IMR-90 (cell line): ENCODE measurements at regions not wholly inside any gene's neighbourhood (a gene's known extent, or its start where the extent isn't known, plus 50 kb on each side); places are given as distances from the start of the nearest gene placed in this dataset.

Experiments
- CTCF ChIP-seq: conservative IDR thresholded peaks from 2 replicates; pipeline ENCODE4 v1.5.1; 2012; ENCODE audit warnings: mild to moderate bottlenecking, low read depth, low read length, improper control_type of control experiment
- POLR2A ChIP-seq: IDR thresholded peaks from 2 replicates; pipeline ENCODE4 v1.6.1; 2012; ENCODE audit warnings: mild to moderate bottlenecking, low read depth, low read length
- RCOR1 ChIP-seq: IDR thresholded peaks from 2 replicates; pipeline ENCODE4 v1.6.1; 2012; ENCODE audit warnings: mild to moderate bottlenecking, low read length, improper control_type of control experiment; ENCODE audit not compliant: insufficient replicate concordance

- no peak for TF ChIP-seq RCOR1
- no peak for TF ChIP-seq CTCF
- no peak for TF ChIP-seq POLR2A
These were observed 58.3 kb upstream of the CYP2D6 start for GRCh38 chr22:42188808-42189447.
